ENCODE measurements at regions not wholly inside any gene's neighbourhood (a gene's known extent, or its start where the extent isn't known, plus 50 kb on each side); places are given as distances from the start of the nearest gene placed in this dataset.

- in situ Hi-C loops (cut with HindIII; ENCODE audit: low sequenced_read_pairs), result no loop called here
- no peak for TF ChIP-seq CTCF (IDR thresholded peaks at IDR 0.05; ENCODE audit: low read depth, low read length, missing control alignments)
- no peak overlapping the region for H3K4me3 ChIP-seq (ENCODE audit: low read depth, low read length)
Measured at GRCh38 chr5:109947667-109948066, 257.9 kb downstream of the MAN2A1 start.

GRCh38 chr5:109950634-109951033 is 260.9 kb downstream of the MAN2A1 start:
- no peak overlapping the region for H3K4me3 ChIP-seq (ENCODE audit: low read depth, low read length)
- in situ Hi-C loops (cut with HindIII; ENCODE audit: low sequenced_read_pairs), result no loop called here
- no peak for DNase-seq (ENCODE audit: low read depth)
- no peak for TF ChIP-seq CTCF (IDR thresholded peaks at IDR 0.05; ENCODE audit: low read depth, low read length, missing control alignments)

More at GRCh38 chr5:109947667-109948066, 257.9 kb downstream of the MAN2A1 start:
- no peak for DNase-seq (ENCODE audit: low read depth)

GRCh38 chr5:109951348-109951747 is 261.6 kb downstream of the MAN2A1 start:
- TF ChIP-seq CTCF (IDR thresholded peaks at IDR 0.05; ENCODE audit: low read depth, low read length, missing control alignments), result no peak
- in situ Hi-C loops (cut with HindIII; ENCODE audit: low sequenced_read_pairs), result no loop called here

GRCh38 chr5:109951758-109952157 is 262.0 kb downstream of the MAN2A1 start:
- DNase-seq (ENCODE audit: low read depth), result no peak
- no peak overlapping the region for H3K4me3 ChIP-seq (ENCODE audit: low read depth, low read length)
- TF ChIP-seq CTCF (IDR thresholded peaks at IDR 0.05; ENCODE audit: low read depth, low read length, missing control alignments), result no peak
- in situ Hi-C loops (cut with HindIII; ENCODE audit: low sequenced_read_pairs), result no loop called here

More at GRCh38 chr5:109951348-109951747, 261.6 kb downstream of the MAN2A1 start:
- no peak overlapping the region for H3K4me3 ChIP-seq (ENCODE audit: low read depth, low read length)
- no peak for DNase-seq (ENCODE audit: low read depth)

DNA sequence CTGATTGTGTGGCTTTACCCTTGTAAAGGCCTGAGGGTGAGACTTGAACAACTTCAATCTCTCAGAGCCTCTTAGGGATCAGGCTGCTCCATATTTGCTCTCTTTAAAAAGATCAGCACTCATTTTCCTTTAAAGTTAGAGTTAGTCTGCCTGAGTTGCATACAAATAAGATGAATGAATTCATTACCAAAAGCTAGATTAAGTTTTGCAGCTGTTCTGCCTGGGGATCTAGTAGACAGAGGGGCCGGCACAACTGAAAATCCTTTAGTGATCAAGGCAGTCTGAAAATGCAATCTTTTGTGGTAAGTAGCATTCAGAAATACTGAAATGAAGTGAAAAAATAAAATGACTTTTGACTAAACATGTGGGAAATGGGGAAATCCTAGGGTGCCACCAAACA is 264.0 kb downstream of the MAN2A1 start:
- in situ Hi-C loops (cut with HindIII; ENCODE audit: low sequenced_read_pairs), result no loop called here
- no peak for DNase-seq (ENCODE audit: low read depth)
- TF ChIP-seq CTCF (IDR thresholded peaks at IDR 0.05; ENCODE audit: low read depth, low read length, missing control alignments), result no peak
- no peak overlapping the region for H3K4me3 ChIP-seq (ENCODE audit: low read depth, low read length)

- DNase-seq (ENCODE audit: low read depth), result no peak
- in situ Hi-C loops (cut with HindIII; ENCODE audit: low sequenced_read_pairs), result no loop called here
- no peak for TF ChIP-seq CTCF (IDR thresholded peaks at IDR 0.05; ENCODE audit: low read depth, low read length, missing control alignments)
- no peak overlapping the region for H3K4me3 ChIP-seq (ENCODE audit: low read depth, low read length)
Measured at GRCh38 chr5:109956884-109957283, 267.2 kb downstream of the MAN2A1 start.

- no peak for TF ChIP-seq CTCF (IDR thresholded peaks at IDR 0.05; ENCODE audit: low read depth, low read length, missing control alignments)
- H3K4me3 ChIP-seq (ENCODE audit: low read depth, low read length), result no peak overlapping the region
- in situ Hi-C loops (cut with HindIII; ENCODE audit: low sequenced_read_pairs), result no loop called here
- DNase-seq (ENCODE audit: low read depth), result no peak
Measured at GRCh38 chr5:109958082-109958481, 268.4 kb downstream of the MAN2A1 start.

All from astrocyte of the cerebellum (primary cell).